CD4-positive, alpha-beta T cell treated with Interleukin-2 at 100 ng/mL for 4 hours (primary cell): ENCODE measurements at regions not wholly inside any gene's neighbourhood (a gene's known extent, or its start where the extent isn't known, plus 50 kb on each side); places are given as distances from the start of the nearest gene placed in this dataset.
"Not testable (repeated sequence)": the region's sequence is repeated elsewhere in the genome, so short reads cannot be mapped to it uniquely, and the experiment has no call there.

Experiments used
- DNase-seq: peaks from one replicate; pipeline ENCODE4 v3.0.0-alpha.2; 2020; ENCODE audit warnings: low spot score

DNA sequence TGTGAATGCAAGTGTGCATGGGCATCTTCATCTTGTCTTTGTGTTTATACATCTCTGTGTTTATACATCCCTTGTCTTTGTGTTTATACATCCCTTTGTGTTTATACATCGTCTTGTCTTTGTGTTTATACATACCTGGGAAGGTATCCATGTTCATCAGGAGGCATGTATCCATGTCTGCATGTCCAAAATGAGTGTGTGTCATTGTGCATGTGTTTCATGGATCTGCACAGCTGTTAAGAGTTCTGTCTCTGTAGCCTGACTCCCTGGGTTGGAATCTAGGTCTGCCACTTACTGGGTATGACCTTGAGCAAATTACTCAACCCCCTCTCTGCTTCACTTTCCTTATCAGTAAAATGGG is 50.1 kb upstream of the SIRPA start:
- DNase-seq: no peak

- peak; percentile 1 for DNase-seq
Observed at GRCh38 chr20:1844325-1845162, 50.7 kb upstream of the SIRPA start.

DNA sequence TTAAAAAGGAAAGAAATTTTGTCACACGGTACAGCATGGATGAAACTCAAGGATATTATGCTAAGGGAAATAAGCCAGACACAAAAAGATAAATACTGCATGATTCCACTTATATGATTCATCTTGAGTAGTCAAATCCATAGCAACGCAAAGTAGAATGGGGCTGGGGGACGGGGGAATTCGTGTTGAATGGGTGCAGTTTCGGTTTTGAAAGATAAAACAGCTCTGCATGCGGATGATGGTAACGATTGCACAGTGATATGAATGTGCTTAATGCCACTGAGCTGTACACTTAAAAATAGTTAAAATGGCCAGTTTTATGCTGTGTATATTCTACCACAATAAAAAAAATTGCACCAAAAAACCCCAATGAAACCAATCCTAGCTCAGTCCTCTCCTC is 52.9 kb upstream of the SIRPA start:
- no peak for DNase-seq

DNA sequence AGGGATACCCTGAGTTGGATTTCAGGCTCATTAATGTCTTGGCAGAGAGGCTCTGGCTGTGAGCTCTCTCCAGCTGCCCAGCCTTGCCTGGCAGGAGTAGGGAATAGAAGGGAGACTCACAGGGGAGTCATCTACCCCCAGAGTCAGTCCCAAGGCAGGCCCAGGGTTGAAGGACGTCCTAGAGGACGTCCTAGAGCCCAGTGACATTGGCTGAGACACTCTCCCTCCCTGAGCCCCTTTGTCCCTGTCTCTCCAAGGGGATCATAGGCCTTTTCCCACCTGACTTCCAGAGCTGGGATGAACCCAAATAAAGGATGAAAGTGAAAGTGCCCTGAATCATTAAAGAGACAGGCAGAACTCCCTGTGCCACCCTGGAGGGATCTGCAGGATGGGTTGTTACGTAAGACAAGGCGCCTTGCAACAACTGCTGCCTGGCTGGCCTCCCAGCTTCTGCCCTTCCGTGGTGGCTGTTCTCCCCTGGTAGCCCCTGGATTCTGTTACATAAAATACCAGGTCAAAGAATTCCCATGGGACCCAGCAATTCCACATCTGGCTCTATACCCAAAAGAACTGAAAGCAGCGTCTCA is 53.6 kb upstream of the SIRPA start:
- DNase-seq: no peak

- DNase-seq: no peak
Observed at GRCh38 chr20:1840817-1841553, 54.2 kb upstream of the SIRPA start.

- DNase-seq: not testable (repeated sequence)
Observed at GRCh38 chr20:1839376-1840317, 55.6 kb upstream of the SIRPA start.

GRCh38 chr20:1838556-1839279 is 56.5 kb upstream of the SIRPA start:
- DNase-seq: no peak

- DNase-seq: no peak
Observed at GRCh38 chr20:1835186-1836035, 59.8 kb upstream of the SIRPA start.

- no peak for DNase-seq
Observed at GRCh38 chr20:1833728-1834726, 61.2 kb upstream of the SIRPA start.

GRCh38 chr20:1833216-1833615 is 62.0 kb upstream of the SIRPA start:
- DNase-seq: no peak

GRCh38 chr20:1832634-1833033 is 62.6 kb upstream of the SIRPA start:
- no peak for DNase-seq

- no peak for DNase-seq
Observed at GRCh38 chr20:1831606-1832005, 63.6 kb upstream of the SIRPA start.

DNA sequence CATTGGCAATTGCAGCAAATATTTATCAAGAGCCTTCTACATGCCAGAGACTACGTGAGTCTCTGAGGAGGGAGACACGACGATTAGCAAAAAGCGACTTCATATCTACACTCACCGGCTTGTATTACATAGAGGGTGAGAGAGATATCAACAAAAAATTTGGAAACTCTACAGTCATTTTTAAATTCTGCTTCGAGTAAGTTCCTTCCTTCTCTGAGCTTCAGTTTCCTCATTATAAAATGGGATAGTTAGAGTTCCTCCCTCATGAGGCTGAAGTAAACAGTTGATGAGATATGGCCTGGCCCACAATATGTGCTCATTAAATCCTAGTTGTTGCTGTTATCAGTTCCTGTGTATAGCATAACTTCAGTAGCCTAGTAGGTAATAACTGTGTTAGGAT is 64.1 kb upstream of the SIRPA start:
- no peak for DNase-seq

DNA sequence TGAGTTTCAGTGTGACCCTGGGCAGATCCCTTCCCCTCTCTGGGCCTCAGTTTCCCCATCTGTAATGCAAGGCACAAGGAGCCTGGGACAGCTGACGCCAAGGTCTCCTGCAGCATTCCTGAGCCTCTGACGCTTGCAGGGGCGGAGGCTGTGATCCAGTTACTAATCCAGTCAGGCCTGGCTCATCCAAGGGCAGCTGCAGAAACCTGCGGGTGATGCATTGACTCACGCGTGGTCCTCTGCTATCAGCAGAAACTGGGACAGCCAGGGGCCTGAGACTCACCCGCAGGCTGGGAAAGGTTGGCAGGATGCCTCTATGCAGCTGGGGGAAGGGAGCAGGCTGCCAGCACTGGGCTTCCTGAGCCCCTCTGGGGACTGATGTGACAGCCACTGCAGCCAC is 65.0 kb upstream of the SIRPA start:
- DNase-seq: no peak

DNA sequence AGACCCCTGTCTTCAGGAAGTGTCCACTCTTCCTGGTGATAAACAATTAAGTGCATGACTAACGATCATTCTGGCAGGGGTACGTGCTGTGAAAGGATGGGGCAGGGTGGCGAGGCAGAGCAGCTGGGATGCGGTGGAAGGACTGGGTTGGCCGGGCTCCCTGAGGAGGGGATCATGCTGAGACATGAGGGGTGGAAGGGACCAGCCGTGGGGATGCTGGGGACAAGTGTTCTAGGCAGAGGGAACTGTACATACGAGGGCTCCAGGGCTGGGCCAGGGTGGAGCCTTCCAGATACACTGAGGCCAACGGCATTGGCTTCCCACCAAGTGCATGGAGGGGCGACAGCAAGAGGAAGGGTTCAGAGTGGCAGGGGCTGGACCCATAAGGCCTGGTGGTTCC is 65.7 kb upstream of the SIRPA start:
- no peak for DNase-seq

- no peak for DNase-seq
Observed at GRCh38 chr20:1828786-1829131, 66.4 kb upstream of the SIRPA start.

- no peak for DNase-seq
Observed at GRCh38 chr20:1827974-1828785, 67.0 kb upstream of the SIRPA start.

DNA sequence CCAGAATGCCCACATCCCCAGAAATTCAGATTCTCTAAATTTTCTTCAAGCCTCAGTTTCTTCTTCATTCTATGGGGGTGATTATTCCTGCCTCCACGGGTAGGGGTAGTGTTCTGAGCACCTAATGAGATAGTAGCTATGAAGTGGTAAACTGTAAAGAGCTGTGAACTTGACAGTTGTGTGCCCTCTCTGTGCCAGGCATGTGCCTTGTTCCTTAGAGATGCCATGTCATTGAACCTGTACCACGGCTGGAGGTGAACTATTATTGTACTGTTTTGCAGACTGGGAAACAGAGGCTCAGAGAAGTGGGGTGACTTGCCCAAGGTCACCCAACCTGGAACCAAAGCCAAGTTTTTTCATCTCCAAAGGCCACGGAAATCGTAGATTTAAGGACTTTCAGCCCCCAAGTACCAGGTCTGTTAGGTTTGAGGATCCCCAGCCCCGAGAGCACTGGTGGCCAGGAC is 67.7 kb upstream of the SIRPA start:
- DNase-seq: no peak
